ENCODE measurements at regions not wholly inside any gene's neighbourhood (a gene's known extent, or its start where the extent isn't known, plus 50 kb on each side); places are given as distances from the start of the nearest gene placed in this dataset.

- TF ChIP-seq CTCF (IDR thresholded peaks at IDR 0.05) = no peak
- no peak for TF ChIP-seq POLR2A (IDR thresholded peaks at IDR 0.05)
Measured at GRCh38 chr16:11478431-11479119, 108.1 kb downstream of the LITAF start.

Measured in uterus (tissue), 2 donors.